Ishikawa (cell line): ENCODE measurements at regions not wholly inside any gene's neighbourhood (a gene's known extent, or its start where the extent isn't known, plus 50 kb on each side); places are given as distances from the start of the nearest gene placed in this dataset.

Source experiments
- CEBPB ChIP-seq: IDR thresholded peaks from 2 replicates; pipeline ENCODE4 v1.6.1; 2012
- CREB1 ChIP-seq: IDR thresholded peaks from 2 replicates; pipeline ENCODE4 v1.6.1; 2012; ENCODE audit warnings: low read depth
- EGR1 ChIP-seq: IDR thresholded peaks from 2 replicates; pipeline ENCODE4 v1.6.1; 2012
- EP300 ChIP-seq: IDR thresholded peaks from 2 replicates; pipeline ENCODE4 v1.6.1; 2012; ENCODE audit warnings: borderline replicate concordance
- FOXM1 ChIP-seq: IDR thresholded peaks from 2 replicates; pipeline ENCODE4 v1.6.1; 2012; ENCODE audit warnings: low read depth, borderline replicate concordance
- MAX ChIP-seq: IDR thresholded peaks from 2 replicates; pipeline ENCODE4 v1.6.1; 2012
- NFIC ChIP-seq: IDR thresholded peaks from 2 replicates; pipeline ENCODE4 v1.6.1; 2012
- RAD21 ChIP-seq: IDR thresholded peaks from 2 replicates; pipeline ENCODE4 v1.6.1; 2012; ENCODE audit warnings: low read depth
- REST ChIP-seq: IDR thresholded peaks from 2 replicates; pipeline ENCODE4 v1.6.1; 2012; ENCODE audit warnings: low read depth, mild to moderate bottlenecking
- TAF1 ChIP-seq: IDR thresholded peaks from 2 replicates; pipeline ENCODE4 v1.6.1; 2012; ENCODE audit warnings: low read depth, mild to moderate bottlenecking
- TCF12 ChIP-seq: IDR thresholded peaks from 2 replicates; pipeline ENCODE4 v1.6.1; 2012; ENCODE audit warnings: low read depth
- TEAD4 ChIP-seq: IDR thresholded peaks from 2 replicates; pipeline ENCODE4 v1.6.1; 2012
- YY1 ChIP-seq: IDR thresholded peaks from 2 replicates; pipeline ENCODE4 v1.6.1; 2012; ENCODE audit warnings: low read depth
- ZBTB7A ChIP-seq: IDR thresholded peaks from 2 replicates; pipeline ENCODE4 v1.6.1; 2012; ENCODE audit warnings: low read depth
- TF ChIP-seq, protein P1 (sequence below): IDR thresholded peaks from 2 replicates; pipeline ENCODE4 v1.6.1; 2012

- no peak for TF ChIP-seq TEAD4
- no peak for TF ChIP-seq EGR1
- TF ChIP-seq YY1 = no peak
- TF ChIP-seq REST = no peak
- TF ChIP-seq TAF1 = no peak
These were observed 110.1 kb downstream of the ZBTB18 start for GRCh38 chr1:244161236-244161510.

- TF ChIP-seq RAD21 = no peak
- TF ChIP-seq TCF12 = no peak
- TF ChIP-seq MAX = no peak
- TF ChIP-seq, protein P1, sequence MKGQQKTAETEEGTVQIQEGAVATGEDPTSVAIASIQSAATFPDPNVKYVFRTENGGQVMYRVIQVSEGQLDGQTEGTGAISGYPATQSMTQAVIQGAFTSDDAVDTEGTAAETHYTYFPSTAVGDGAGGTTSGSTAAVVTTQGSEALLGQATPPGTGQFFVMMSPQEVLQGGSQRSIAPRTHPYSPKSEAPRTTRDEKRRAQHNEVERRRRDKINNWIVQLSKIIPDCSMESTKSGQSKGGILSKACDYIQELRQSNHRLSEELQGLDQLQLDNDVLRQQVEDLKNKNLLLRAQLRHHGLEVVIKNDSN = no peak
- TF ChIP-seq TAF1 = no peak
- no peak for TF ChIP-seq FOXM1
- no peak for TF ChIP-seq TEAD4
- TF ChIP-seq REST = no peak
- TF ChIP-seq EP300 = no peak
- no peak for TF ChIP-seq CEBPB
- no peak for TF ChIP-seq ZBTB7A
- TF ChIP-seq YY1 = no peak
- no peak for TF ChIP-seq CREB1
- TF ChIP-seq NFIC = no peak
- no peak for TF ChIP-seq EGR1
These were observed 111.9 kb downstream of the ZBTB18 start for GRCh38 chr1:244162786-244163530.

DNA sequence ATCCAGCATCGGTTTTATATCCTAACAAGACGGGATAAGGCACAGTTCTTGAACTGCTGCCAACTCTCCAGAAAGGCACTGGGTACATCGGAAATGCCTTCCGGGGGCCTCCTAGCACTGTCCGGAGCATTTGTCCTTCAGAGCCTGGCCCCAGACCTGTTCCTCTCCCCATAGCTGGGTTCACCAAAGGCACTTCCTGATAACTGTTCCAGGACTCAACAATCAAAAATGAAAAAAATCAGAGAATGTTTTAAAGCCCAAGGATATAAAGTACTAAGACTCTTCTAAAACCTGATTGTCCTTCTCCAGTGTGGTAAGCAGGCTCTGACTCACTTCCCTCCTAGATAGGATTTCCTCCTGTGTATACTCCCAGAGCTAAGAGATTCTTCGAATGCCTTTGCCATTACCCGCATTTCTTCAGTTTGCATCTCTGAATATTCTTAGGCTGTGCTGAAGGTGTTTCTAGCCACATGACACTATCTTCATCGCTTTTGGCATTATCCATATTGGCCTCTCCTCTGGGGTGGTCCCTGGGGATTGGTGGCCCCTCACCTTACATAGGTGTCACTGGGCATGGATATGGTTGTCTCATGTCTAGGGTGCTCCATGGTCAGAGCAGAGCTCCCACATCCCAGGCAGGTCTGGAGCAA lies 112.9 kb downstream of the ZBTB18 start:
- TF ChIP-seq TEAD4 = peak; percentile 80
- TF ChIP-seq REST = no peak

GRCh38 chr1:244164511-244164890 lies 113.4 kb downstream of the ZBTB18 start:
- no peak for TF ChIP-seq RAD21
- TF ChIP-seq REST = no peak
- TF ChIP-seq, protein P1 = no peak
- no peak for TF ChIP-seq CEBPB
- TF ChIP-seq MAX = no peak
- TF ChIP-seq EGR1 = no peak
- TF ChIP-seq NFIC = no peak
- TF ChIP-seq FOXM1 = no peak
- no peak for TF ChIP-seq TCF12
- TF ChIP-seq TAF1 = no peak
- no peak for TF ChIP-seq EP300
- TF ChIP-seq CREB1 = no peak
- TF ChIP-seq YY1 = no peak
- no peak for TF ChIP-seq TEAD4
- no peak for TF ChIP-seq ZBTB7A
